ENCODE measurements at regions not wholly inside any gene's neighbourhood (a gene's known extent, or its start where the extent isn't known, plus 50 kb on each side); places are given as distances from the start of the nearest gene placed in this dataset.
"Not testable (repeated sequence)": the region's sequence is repeated elsewhere in the genome, so short reads cannot be mapped to it uniquely, and the experiment has no call there.

GRCh38 chr12:72747111-72747849, 475.1 kb downstream of the TRHDE start:
- no peak for DNase-seq (ENCODE audit: extremely low read depth, low read depth)
- TF ChIP-seq CTCF (IDR thresholded peaks at IDR 0.05; ENCODE audit: low read depth, low read length): no peak

DNA sequence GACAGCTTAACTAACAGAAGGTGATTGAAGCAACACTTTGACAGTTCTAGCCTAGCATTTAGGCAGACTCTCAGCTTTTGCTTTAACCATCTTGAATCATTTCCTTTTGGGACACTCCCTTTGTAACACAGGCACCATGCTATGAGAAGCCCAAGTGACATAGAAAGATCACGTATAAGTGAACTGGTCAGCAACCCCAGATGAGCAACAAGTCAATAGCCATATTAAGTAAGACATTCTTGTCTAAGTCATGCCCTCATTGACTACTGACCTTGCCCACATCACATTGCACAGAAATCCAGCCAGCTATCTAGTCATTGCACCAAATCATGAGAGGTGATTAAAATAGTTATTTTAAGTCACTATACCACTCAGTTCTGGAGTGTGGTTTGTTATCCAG, 476.8 kb downstream of the TRHDE start:
- no peak for TF ChIP-seq CTCF (IDR thresholded peaks at IDR 0.05; ENCODE audit: low read depth, low read length)
- no peak for DNase-seq (ENCODE audit: extremely low read depth, low read depth)

GRCh38 chr12:72753571-72753970, 481.4 kb downstream of the TRHDE start:
- DNase-seq (ENCODE audit: extremely low read depth, low read depth): no peak
- no peak for TF ChIP-seq CTCF (IDR thresholded peaks at IDR 0.05; ENCODE audit: low read depth, low read length)

GRCh38 chr12:72754026-72754425, 481.9 kb downstream of the TRHDE start:
- not testable (repeated sequence) for DNase-seq (ENCODE audit: extremely low read depth, low read depth)

- no peak for DNase-seq (ENCODE audit: extremely low read depth, low read depth)
- no peak for TF ChIP-seq CTCF (IDR thresholded peaks at IDR 0.05; ENCODE audit: low read depth, low read length)
Measured at GRCh38 chr12:72766517-72766916, 494.3 kb downstream of the TRHDE start.

DNA sequence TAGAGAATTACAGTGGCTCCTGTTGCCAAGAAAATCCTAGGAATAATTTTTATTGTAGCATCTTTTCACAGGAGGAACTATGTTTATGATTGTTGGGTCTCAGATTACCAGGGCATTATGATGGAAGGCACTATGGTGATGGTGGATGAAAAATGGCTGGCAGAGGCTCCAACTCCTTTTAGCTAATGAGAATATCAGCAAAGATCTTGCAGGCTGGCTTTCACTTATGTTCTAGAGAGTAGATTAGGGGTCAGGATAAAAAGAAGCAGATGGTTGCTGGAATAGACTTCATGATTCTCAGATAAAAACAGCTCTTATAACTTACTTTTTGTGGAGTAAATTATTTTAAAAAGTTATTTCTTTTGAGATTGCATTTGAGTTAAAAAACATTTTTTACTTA, 501.9 kb downstream of the TRHDE start:
- no peak for DNase-seq (ENCODE audit: extremely low read depth, low read depth)
- TF ChIP-seq CTCF (IDR thresholded peaks at IDR 0.05; ENCODE audit: low read depth, low read length): no peak

GRCh38 chr12:72777806-72778205, 505.6 kb downstream of the TRHDE start:
- DNase-seq (ENCODE audit: extremely low read depth, low read depth): no peak
- no peak for TF ChIP-seq CTCF (IDR thresholded peaks at IDR 0.05; ENCODE audit: low read depth, low read length)

DNA sequence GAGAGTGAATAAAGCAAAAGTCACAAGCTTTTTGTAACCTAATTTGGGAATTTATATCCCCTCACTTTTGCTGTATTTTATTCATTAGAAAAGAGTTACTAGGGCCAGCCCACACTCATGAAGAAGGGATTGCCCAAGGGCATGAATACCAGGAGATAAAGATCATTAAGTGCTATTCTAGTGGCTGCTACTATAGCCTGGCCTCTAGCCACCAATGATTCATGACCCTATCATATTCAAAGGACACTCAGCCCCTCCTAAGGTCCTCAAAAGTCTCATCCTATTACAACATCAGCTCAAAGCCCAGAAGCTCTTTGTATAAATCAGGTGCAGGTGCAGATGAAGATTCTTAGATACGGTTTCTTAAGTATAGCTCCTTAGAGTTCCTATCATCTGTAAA, 518.1 kb downstream of the TRHDE start:
- DNase-seq (ENCODE audit: extremely low read depth, low read depth): no peak
- no peak for TF ChIP-seq CTCF (IDR thresholded peaks at IDR 0.05; ENCODE audit: low read depth, low read length)

All from AG09319 (cell line).